Stimulated activated CD4-positive, alpha-beta T cell treated with anti-CD3 and anti-CD28 coated beads, Interleukin-4, amount 100 ng/mL, for 4 hours (primary cell): ENCODE measurements at regions not wholly inside any gene's neighbourhood (a gene's known extent, or its start where the extent isn't known, plus 50 kb on each side); places are given as distances from the start of the nearest gene placed in this dataset.
A peak's percentile ranks its signal among the peaks of the same experiment; 100 is the strongest.
"Not testable (repeated sequence)": the region's sequence is repeated elsewhere in the genome, so short reads cannot be mapped to it uniquely, and the experiment has no call there.

ENCODE experiments used
- DNase-seq, 2 experiments: peaks; one replicate each; pipeline ENCODE4 v3.0.0-alpha.2; 2020

DNA sequence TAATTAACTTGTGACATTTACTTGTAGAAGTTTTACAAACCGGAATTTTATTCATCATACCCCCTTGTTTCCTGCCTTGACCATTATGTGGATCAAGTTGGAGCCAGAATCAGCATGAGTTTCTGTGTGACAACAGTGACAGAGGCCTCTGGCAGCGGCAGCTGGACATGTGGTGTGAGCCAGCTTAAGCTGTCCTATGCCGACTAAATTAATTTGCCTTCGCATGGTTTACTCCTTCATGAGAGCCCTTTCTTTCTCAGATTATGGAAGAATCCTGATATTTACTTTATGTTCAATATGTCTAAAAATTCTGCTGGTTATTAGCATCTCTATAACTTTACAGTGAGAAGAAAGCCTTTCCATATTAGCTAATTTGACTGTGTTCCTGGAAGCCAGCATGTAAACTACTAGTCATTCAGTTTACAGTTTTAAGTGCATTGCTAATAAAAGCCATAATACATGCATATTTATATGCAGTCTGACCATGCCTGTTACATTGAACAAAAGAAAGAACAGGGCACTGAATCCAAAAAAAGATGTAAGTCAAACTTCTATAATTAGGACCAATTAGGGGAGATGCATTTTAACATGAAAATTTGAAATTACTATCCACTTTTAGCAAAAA lies 495.8 kb upstream of the ACVR2A start:
- DNase-seq, result no peak

DNA sequence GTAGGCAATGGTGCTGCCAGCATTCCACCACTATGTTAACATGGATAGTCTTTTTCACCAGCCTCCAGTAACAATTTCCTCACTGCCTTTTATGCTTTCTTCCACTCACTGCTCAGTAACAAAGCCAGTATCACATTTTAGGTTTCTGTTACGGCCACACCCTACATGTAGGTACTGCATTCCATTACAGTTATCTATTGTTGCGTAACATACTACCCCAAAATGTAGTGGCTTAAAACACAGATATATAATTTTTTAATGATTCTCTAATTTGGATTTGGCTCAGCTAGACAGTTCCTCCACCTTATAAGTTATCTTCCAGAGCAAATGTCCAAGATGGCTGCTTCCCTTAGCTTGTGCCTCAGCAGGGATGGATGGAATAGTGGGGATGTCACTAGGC lies 498.7 kb upstream of the ACVR2A start:
- DNase-seq, result no peak

DNA sequence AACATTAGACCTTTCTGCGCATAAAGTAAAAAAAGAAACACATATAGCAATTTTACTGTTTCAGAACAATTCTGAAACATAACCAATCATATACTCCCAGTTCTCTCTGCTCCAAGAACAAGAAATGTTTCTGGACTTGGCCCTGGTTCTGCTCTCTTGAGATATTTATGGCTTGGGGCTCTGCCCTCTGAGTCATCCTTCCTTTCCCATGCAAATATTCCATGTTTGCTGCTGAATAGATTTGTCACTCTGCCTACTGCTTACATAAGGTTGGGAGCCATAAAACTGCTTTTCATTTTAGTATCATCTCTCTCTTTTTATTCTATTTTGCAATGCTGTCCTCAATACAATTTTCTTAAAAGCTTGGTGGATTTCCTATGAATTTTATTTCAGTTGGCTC lies 499.6 kb upstream of the ACVR2A start:
- no peak for DNase-seq

DNA sequence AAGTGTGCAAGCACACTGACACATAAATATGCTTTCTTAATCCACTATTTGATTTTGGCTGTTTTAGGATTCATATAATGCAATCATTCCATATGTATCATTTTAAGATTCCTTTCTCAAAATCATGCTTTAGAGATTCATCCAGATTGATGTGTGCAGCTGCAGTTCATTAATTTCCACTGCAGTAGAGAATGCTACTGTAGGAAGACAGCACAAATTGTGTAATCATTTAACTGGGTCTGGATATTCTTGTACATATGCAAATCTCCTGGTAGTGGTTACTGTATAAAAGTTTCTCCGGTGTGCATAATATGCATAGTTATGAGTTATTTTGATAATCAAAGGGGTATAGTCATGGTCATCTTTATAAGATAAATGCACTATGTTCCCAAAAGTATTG lies 502.5 kb upstream of the ACVR2A start:
- no peak for DNase-seq

DNA sequence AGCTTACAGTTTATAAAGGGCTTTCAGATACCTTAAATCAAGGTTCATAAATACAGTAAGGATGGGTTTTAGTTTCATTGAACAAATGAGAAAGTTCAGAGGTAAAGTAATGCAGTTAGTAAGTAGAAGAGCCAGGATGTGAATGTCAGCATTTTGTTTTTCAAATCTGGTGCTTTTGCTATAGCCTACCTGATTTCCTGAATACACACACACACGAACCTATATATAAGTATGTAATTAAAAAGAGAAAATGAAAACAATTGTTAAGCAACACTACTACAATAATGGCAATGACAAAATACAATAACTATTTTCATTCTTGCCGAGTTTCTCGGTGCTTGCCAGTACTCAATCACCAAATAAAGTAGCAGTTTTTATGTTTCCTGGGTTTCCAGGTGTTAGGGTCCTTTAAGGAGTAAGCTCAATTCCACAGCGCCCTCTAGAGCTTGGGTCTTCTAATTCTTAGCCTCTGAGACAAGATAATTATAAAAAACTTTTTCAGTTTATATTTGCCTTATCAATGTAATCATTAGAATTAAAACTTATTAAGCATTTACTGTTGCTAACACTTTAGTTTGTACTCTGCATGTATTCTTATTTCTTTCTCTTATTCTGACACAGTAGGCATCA lies 512.9 kb upstream of the ACVR2A start:
- DNase-seq, result peak; percentile 8 to 14

DNA sequence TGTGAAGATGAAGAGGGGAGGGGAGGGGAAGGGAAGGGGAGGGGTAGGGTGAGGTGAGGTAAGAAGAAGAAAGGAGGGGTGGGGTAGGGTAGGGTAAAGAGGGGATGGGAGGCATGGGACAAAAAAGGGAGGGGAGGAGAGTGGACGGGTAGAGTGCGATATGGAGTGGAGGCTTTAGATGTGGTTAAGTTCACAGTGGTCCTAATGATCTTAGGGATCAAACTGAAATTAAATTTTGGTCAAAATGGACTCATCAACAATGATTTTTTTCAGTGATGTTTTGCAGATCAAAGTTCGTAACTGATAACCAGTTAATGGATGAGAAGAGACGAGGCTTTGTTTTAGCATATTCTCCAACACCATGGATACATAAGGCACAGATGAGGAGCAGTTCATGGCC lies 513.9 kb upstream of the ACVR2A start:
- DNase-seq, result no peak

DNA sequence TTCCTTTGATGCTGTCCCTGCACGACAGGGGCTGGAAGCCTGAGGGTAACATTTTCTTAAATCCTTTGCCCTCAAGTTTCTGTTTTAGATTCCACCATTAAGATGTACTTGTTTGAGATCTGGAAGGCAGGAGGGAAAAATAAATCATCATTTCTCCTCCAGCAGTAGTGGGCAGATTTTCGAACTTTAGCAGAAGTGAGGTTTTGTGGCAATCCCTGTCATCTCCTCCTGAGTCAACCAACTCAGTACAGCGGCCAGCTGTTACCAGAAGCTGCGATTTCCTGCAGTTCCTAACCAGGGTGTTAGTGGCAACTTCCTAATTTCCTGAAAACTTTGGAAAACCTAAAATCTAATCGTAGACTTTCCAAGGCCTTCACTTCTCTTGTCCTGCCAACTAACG lies 517.2 kb upstream of the ACVR2A start:
- no peak for DNase-seq

DNA sequence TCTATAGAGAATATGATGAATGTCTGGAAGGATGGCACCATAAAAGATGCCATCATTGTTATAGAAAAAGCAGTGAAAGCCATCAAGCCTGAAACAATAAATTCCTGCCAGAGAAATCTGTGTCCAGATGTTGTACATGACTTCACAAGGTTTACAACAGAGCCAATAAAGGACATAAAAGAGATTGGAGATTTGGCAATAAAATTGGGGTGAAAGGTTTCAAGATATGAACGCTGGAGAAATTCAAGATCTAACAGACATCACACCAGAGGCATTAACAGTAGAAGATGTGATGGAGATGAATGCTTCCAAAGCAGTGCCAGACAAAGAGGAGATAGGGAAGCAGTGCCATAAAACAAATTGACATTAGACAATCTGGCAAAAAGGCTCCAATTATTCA lies 518.8 kb upstream of the ACVR2A start:
- DNase-seq, result no peak

DNA sequence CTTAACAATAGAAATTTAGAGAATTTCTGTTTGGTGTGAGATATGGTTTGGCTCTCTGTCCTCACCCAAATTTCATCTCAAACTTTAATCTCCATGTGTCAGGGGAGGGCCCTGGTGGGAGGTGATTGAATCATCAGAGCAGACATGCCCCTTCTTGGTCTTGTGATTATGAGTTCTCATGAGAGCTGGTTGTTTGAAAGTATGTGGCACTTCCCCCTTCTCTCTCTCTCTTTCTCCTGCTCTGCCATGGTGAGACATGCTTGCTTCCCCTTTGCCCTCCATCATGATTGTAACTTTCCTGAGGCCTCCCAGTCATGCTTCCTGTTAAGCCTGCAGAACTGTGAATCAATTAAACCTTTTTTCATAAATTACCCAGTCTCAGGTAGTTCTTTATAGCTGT lies 524.7 kb upstream of the ACVR2A start:
- DNase-seq, result no peak

DNA sequence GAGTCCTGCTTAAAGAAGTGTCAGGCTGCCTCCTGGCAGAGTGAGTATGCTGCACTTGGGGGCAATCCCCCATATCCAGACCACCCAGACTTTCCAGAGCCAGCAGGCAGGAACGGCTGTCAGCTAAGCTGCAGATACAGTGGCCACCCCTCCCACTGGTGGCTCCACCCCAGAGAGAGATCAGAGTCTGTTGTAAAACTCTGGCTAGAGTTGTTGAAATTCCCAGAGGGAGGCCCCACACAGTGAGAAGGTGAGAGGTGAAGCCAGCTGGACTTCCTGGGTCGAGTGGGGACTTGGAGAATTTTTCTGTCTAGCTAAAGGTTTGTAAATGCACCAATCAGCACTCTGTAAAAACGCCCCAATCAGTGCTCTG lies 533.8 kb upstream of the ACVR2A start:
- no peak for DNase-seq

DNA sequence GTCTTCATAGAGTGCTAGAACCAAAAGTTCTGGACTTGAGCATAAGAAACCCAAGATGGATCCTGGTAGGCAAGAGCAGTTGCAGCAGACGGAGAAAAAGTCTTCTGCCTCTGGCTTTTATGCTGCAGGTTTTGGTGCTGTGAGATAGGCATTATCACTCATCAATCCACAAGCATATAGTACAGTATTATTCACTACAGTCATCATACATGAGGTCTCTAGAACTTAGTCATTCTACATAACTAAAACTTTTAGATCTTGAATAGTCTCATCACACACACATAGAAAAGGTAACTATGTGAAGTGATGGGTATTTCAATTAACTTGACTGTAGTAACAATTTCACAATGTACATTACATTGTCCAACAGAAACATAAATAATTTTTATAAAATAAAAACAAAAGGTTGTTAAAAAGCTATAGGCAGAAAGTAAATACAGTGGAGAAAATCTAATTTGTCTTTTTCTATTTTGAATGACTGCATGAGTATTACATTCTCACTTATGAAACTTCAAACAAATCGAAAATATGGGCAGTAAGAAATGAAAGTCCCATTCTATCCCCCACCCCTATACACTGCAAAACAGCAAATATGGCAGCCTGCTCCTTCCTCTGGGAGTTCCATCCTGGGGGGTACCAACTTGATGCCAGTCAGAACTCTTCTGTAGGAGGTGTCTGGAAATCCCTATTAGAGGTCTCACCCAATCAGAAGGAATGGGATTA lies 534.3 kb upstream of the ACVR2A start:
- no peak for DNase-seq

DNA sequence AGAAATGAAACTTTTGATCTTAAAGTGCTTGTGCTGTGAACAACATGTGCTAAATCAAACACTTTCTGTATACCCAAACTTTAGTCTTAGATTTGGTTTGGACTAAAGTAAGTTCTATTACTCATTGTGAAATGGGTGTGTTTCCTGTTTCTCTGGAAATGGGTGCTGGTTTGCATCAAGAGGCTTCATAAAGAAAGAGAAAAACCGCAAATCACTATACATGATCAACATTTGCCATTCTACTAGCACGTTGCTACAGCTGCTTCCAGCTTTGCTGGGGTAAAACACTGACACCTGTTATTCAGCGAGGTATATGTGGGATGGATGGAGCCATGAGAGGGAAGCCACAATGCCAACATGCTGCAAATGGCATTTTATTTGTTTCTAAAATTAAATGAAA lies 547.0 kb upstream of the ACVR2A start:
- DNase-seq, result peak in 1 of 2 experiments; percentile 48

DNA sequence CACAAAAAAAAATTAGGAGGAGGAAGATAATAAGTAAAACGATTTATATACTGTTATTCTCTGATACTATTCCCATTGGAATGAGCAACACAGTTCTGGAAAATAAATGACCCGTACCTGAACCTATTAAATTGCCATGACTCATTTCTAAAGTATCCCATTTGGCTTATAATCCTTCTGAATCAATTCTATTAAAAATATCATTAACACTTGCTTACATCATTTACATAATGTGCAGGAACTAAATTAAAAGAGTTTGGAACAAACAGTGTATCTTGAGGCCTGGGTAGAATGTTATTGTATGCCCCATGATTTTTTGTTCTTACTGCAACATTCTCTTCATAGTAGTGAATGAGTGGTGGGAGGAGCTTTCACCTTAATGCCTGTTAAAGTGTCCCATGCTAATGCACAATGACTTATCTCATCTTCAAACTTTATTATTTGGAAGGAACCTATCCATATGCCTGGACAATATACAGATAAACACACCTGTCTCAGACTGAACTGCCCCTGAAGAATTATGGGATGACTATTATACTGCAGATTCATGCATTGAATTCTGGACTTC lies 549.9 kb upstream of the ACVR2A start:
- no peak for DNase-seq

DNA sequence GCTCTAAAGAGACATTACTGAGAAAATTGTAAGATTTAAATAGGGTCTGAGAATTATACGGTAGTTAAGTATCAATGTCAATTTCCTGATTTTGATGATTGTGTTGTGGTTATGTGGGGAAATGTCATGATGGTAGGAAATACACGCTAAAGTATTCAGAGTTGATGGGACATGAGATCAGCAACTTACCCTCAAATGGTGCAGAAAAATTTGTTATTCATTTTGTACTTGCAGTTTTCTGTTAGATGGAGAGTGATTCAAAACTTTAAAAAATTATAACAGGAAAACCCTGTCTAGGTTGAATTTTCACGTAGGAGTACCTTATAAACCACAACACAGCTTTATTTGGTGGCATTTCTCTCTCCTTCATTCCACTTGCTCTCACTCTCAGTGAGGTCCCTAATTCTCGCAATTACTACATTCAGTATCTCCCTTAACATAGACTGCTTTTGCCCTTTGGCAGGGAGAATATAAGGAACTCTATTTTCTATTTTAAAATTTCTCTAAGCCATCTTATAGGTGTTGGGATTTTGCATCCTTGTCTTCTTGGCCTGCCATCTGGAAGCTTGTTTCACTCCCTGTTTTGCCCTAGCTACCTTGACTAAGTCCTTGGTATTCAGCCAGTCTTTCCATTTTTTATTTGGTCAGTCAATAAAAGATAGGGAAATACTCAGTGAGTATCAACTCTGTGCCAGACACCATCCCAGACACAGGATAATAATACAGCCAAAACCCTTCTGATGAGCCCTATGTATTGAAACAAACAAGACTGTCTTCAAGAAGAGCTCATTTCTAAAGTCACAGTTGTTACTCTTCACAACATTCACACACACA lies 550.6 kb upstream of the ACVR2A start:
- no peak for DNase-seq

DNA sequence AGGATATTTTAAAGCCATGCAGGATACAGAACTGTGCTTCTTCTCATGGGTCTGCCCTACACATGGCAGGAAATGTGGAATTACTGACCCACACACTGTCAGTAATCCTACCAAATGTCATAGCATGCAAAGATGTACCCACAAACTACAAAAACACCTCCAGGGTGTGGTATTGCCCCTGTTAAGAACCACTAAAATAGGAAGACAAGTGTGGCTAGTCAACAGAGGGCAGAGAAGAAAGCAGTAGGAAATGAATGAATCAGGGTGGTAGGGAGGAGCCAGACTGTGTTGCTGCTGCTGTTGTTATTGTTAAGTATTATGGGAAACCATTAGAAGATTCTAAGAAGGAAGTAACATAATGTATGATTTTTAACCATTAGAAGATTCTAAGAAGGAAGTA lies 556.7 kb upstream of the ACVR2A start:
- DNase-seq, result peak in 1 of 2 experiments; percentile 23

DNA sequence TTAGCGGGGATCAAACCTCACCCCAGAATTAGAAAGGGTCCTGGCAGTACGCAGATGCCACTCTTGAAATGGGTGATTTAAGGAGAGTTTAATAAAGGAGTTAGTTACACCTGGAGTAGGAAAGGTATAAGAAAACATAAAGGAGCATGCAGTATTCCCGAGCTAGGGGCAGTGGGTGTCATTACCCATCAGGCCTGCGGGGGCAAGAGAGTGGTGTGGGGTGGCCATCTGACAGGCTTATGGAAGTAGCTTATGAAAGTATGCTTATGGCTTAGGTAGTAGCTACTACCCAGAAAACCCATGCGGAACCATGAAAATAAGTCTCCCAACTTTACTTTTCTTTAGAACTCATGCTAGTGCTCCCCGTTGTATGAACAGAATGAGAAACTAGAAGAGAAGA lies 568.9 kb upstream of the ACVR2A start:
- no peak for DNase-seq

DNA sequence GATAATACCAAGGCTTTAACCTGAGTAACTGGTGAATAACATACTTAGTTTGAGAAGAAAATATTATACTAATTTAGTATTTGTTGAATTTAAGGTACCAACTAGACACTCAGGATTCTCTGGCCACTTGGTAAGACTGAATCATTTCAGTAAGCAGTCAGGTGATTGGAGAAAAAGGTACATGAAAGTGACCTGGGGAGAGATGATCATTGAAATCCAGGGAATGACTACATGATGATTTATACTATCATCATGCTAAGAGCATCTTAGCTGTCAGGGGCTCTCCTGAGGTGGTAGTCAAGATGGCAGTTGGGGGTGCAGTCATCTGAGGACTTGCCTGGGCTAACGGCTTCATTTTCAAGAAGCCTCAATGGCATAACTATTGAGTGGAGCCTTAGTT lies 571.2 kb upstream of the ACVR2A start:
- no peak for DNase-seq

DNA sequence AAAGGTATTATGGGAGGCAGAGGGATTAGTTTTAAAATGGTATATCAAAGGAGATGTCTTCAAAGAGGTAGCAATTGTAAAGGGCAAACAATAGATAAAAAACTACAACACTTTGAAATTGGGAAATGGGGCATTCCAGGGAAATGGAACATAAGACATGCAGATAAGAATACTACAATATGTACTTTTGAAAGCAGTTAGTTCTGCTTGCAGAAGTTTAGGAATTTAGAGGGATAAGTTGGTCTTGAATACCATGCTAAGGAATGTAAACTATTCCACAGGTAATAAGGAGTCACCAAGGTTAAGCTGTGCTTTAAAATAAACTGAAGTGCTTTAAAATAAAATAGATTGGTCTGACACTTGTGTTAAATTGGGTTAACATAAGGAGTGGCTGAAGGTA lies 571.7 kb upstream of the ACVR2A start:
- no peak for DNase-seq

DNA sequence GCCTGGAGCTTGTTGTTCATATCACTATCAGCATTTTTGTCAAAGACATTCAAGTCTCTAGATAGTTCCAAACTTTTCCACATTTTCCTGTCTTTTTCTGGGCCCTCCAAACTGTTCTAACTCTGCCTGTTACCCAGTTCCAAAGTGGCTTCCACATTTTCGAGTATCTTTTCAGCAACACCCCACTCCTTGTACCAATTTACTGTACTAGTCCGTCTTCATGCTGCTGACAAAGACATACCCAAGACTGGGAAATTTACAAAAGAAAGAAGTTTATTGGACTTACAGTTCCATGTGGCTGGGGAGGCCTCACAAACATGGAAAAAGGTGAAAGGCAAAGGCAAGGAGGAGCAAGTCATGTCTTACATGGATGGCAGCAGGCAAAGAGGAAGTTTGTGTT lies 575.2 kb upstream of the ACVR2A start:
- not testable (repeated sequence) for DNase-seq

DNA sequence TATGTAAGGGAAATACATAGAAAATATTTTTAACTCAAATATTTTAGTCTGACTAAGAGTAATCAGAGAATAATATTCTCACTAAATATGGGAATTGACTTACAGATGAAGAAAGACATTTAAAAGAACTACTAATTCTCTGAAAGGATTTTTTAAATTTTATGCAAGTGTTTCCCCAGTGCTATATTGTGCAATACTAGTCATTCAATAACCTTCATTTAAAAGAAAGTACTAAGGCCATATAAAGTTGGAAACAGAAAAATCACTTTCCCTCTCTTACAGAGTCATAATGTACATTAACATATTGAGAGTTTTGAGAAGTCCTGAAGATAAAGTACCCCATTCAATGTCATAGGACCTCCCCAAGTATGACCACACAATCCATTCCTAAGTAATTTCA lies 584.6 kb upstream of the ACVR2A start:
- DNase-seq, result no peak

DNA sequence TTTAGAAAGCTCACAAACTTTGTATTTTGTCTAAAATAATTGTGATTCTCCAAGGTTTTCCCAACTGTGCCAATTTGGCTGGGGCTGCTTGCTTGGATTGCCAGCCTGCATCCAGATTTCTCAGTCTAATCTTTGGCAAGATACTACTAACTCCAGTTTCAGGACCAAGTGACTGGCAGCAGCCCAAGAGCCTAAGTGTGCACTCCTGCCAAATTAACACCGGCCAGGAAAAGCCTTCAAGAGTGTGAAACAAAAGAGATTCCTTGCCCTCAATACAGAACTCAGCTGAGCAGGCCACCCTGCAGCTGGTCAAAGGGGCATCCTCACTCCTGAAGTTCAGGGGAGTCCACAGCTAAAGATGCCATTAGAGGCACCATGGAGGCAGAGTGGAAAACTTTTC lies 589.0 kb upstream of the ACVR2A start:
- no peak for DNase-seq

DNA sequence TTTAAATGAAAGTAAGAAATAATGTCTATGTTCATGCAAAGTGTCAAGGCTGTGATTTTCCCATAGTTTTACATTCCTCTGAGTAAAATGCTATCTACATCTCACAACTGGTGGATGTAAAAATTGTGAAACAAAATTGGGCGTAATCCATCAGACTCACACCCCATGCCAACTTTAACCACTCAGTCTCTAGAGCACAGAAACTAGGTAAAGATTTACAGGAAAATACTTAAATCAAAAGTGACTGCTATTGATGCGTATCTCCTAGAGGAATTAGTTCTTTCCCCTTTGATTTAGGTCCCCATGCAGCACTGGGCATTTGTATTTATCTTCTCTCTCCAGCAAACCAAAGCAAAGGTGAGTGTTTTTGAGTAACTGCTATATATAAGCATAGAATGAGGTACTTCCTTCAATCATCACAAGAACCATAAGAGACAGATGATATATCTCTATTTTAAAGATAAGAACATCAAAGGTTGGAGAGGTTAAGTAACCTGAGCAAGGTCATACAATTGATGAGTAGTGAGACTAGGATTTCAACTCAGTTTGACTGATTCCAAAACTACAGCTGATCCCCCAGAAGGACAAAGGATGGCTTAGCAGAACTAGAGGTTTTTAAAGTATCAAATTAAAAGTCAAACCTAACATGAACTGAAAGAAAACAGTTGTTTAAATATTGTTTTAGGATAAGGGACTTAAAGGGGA lies 594.0 kb upstream of the ACVR2A start:
- DNase-seq, result no peak

DNA sequence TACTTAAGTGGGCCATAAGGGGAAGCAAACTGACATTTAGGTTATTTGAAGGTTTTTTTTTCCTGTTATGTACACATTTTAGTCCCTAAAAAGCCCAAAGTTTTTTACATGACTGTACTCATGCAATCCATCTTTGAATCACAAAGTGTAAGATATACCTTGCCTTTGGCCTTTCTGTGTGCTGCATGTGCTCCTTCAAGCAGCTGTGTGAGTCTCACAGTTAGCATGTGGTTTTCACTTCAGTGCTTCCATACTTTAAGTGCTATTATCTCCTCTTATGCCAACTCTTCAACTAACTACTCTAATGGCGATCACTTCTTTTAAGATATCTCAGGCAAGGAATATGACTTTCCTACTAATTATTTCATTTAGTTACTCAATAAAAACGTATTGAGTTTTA lies 597.1 kb upstream of the ACVR2A start:
- DNase-seq, result no peak
